CD14-positive monocyte (primary cell): ENCODE measurements at regions not wholly inside any gene's neighbourhood (a gene's known extent, or its start where the extent isn't known, plus 50 kb on each side); places are given as distances from the start of the nearest gene placed in this dataset.

Experiments used
- DNase-seq, 3 donors: peaks; one replicate each; pipeline ENCODE4 v3.0.0-alpha.2; 2011 to 2022
- H2AFZ ChIP-seq: 2 replicates; pipeline ENCODE4 v1.6.0; 2012; ENCODE audit warnings: mild to moderate bottlenecking, low read depth, low read length, inconsistent platforms; ENCODE audit not compliant: insufficient read depth, poor library complexity, severe bottlenecking
- H3K27ac ChIP-seq, 2 donors: 1 replicate in 1 of 2; 2 replicates in 1 of 2; pipeline ENCODE4 v1.5.1; 2012 to 2013; ENCODE audit warnings: low read length in 2 of 2, control low read depth in 1 of 2, inconsistent platforms in 1 of 2, low read depth in 1 of 2, mild to moderate bottlenecking in 1 of 2
- H3K27me3 ChIP-seq, 2 donors: one replicate each; pipeline versions ENCODE4 v1.6.0 to v1.6.1; 2011 to 2013; ENCODE audit warnings: low read length in 2 of 2; ENCODE audit not compliant: control insufficient read depth in 2 of 2, insufficient read depth in 2 of 2
- H3K36me3 ChIP-seq, 2 donors: replicated peaks in 1 of 2; 1 replicate in 1 of 2; 2 replicates in 1 of 2; pipeline versions ENCODE4 v1.5.1 to v1.6.1; 2012 to 2013; ENCODE audit warnings: low read length in 2 of 2, control low read depth in 1 of 2, inconsistent platforms in 1 of 2, mild to moderate bottlenecking in 1 of 2; ENCODE audit not compliant: insufficient read depth in 2 of 2, control insufficient read depth in 1 of 2
- H3K4me1 ChIP-seq, 2 donors: 1 replicate in 1 of 2; 2 replicates in 1 of 2; pipeline versions ENCODE4 v1.5.1 to v1.6.1; 2012 to 2013; ENCODE audit warnings: low read length in 2 of 2, control low read depth in 1 of 2, inconsistent platforms in 1 of 2, mild to moderate bottlenecking in 1 of 2, moderate library complexity in 1 of 2; ENCODE audit not compliant: insufficient read depth in 2 of 2, control insufficient read depth in 1 of 2
- H3K4me2 ChIP-seq: replicated peaks from 2 replicates; pipeline ENCODE3; 2012; ENCODE audit warnings: low read length, moderate library complexity, mild to moderate bottlenecking; ENCODE audit not compliant: poor library complexity, severe bottlenecking; ENCODE audit errors: extremely low read depth
- H3K4me3 ChIP-seq, 3 experiments: fragments of 200-600 bp in 1 of 3; sonication (generic) in 1 of 3; replicated peaks in 1 of 3; 1 replicate in 2 of 3; 2 replicates in 1 of 3; pipeline ENCODE4 v1.5.1; 2011 to 2013; ENCODE audit warnings: low read length in 3 of 3, mild to moderate bottlenecking in 3 of 3, control low read depth in 2 of 3, low read depth in 2 of 3, inconsistent platforms in 1 of 3, moderate library complexity in 1 of 3
- H3K79me2 ChIP-seq: 2 replicates; pipeline ENCODE4 v1.6.0; 2012; ENCODE audit warnings: mild to moderate bottlenecking, control low read depth, inconsistent platforms, low read length, moderate library complexity; ENCODE audit not compliant: insufficient read depth
- H3K9ac ChIP-seq: 2 replicates; pipeline ENCODE4 v1.6.0; 2017; ENCODE audit warnings: low read length, mild to moderate bottlenecking; ENCODE audit not compliant: insufficient read depth, poor library complexity, severe bottlenecking
- H3K9me3 ChIP-seq, 2 donors: replicated peaks in 1 of 2; 1 replicate in 1 of 2; 2 replicates in 1 of 2; pipeline versions ENCODE4 v1.5.1 to v1.6.1; 2012 to 2013; ENCODE audit warnings: low read length in 2 of 2, control low read depth in 1 of 2; ENCODE audit not compliant: control insufficient read depth in 1 of 2, insufficient read depth in 1 of 2
- H4K20me1 ChIP-seq: 2 replicates; pipeline ENCODE4 v1.6.0; 2012; ENCODE audit warnings: mild to moderate bottlenecking, low read length, control low read depth, moderate library complexity; ENCODE audit not compliant: insufficient read depth
- H3K27ac Mint-ChIP-seq, 7 donors: one replicate each; pipeline ENCODE4 v1.8.0; 2020; ENCODE audit warnings: mild to moderate bottlenecking in 7 of 7, mixed read lengths in 7 of 7, moderate library complexity in 6 of 7, inconsistent platforms in 2 of 7
- H3K27me3 Mint-ChIP-seq, 3 donors: one replicate each; pipeline ENCODE4 v1.8.0; 2021 to 2022; ENCODE audit warnings: low read depth in 3 of 3, mild to moderate bottlenecking in 3 of 3, mixed read lengths in 3 of 3, moderate library complexity in 3 of 3, inconsistent platforms in 1 of 3
- H3K36me3 Mint-ChIP-seq, 2 donors: one replicate each; pipeline ENCODE4 v1.8.0; 2020; ENCODE audit warnings: mixed read lengths in 2 of 2, inconsistent platforms in 1 of 2, mild to moderate bottlenecking in 1 of 2
- H3K4me1 Mint-ChIP-seq: one replicate; pipeline ENCODE4 v1.8.0; 2020; ENCODE audit warnings: mild to moderate bottlenecking, mixed read lengths
- H3K4me3 Mint-ChIP-seq, 2 donors: one replicate each; pipeline ENCODE4 v1.8.0; 2020; ENCODE audit warnings: mild to moderate bottlenecking in 2 of 2, mixed read lengths in 2 of 2, moderate library complexity in 1 of 2
- H3K9me3 Mint-ChIP-seq, 7 donors: one replicate each; pipeline ENCODE4 v1.8.0; 2020 to 2022; ENCODE audit warnings: mixed read lengths in 7 of 7, mild to moderate bottlenecking in 6 of 7, moderate library complexity in 6 of 7, inconsistent platforms in 2 of 7
- WGBS: methylation state at CpG from one replicate; pipeline ENCODE4 v1.1.5; 2013; ENCODE audit warnings: missing lambda C conversion rate; ENCODE audit not compliant: insufficient coverage; 5-methylcytosine and 5-hydroxymethylcytosine counted together
- intact Hi-C, 2 donors: fragments of 100-400 bp; cut with micrococcal nuclease; formaldehyde crosslinking; loops; one replicate each; pipeline versions ENCODE4 v1.15.0 to v1.15.1; 2023
- TF ChIP-seq, protein P1 (sequence below): fragments of 200-600 bp; IDR thresholded peaks from one replicate; pipeline ENCODE4 v1.8.0; 2022; ENCODE audit warnings: antibody characterized with exemption, mild to moderate bottlenecking

- H3K79me2 ChIP-seq, result no peaks in the 10 kb centered on the region
- no peaks in the 10 kb centered on the region for H3K27me3 ChIP-seq
- H3K4me1 ChIP-seq, result no peaks in the 10 kb centered on the region
- 78% methylated on average over 9 of the region's 13 CpGs for WGBS
- Mint-ChIP-seq H3K4me1 (no peaks in the 10 kb centered on the region), H3K4me3 (no peak overlapping the region), H3K27me3 (peaks cover 3 to 9% (median 7%) of the 10 kb centered on the region in 3 donors), H3K27ac (peak overlapping the region in 1 of 7 donors; percentile 66), H3K36me3 (no peaks in the 10 kb centered on the region), H3K9me3 (peaks cover 0 to 1% (median 0%) of the 10 kb centered on the region in 7 donors)
- H2AFZ ChIP-seq, result no peak overlapping the region
- no peak overlapping the region for H3K4me3 ChIP-seq
- H3K36me3 ChIP-seq, result no peaks in the 10 kb centered on the region
- no peaks in the 10 kb centered on the region for H4K20me1 ChIP-seq
- intact Hi-C loops, result no loop called here
- H3K9me3 ChIP-seq, result no peaks in the 10 kb centered on the region
- H3K27ac ChIP-seq, result no peak overlapping the region
- TF ChIP-seq, protein P1, sequence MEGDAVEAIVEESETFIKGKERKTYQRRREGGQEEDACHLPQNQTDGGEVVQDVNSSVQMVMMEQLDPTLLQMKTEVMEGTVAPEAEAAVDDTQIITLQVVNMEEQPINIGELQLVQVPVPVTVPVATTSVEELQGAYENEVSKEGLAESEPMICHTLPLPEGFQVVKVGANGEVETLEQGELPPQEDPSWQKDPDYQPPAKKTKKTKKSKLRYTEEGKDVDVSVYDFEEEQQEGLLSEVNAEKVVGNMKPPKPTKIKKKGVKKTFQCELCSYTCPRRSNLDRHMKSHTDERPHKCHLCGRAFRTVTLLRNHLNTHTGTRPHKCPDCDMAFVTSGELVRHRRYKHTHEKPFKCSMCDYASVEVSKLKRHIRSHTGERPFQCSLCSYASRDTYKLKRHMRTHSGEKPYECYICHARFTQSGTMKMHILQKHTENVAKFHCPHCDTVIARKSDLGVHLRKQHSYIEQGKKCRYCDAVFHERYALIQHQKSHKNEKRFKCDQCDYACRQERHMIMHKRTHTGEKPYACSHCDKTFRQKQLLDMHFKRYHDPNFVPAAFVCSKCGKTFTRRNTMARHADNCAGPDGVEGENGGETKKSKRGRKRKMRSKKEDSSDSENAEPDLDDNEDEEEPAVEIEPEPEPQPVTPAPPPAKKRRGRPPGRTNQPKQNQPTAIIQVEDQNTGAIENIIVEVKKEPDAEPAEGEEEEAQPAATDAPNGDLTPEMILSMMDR, result no peak
- H3K9ac ChIP-seq, result no peak overlapping the region
- no peak for DNase-seq
- H3K4me2 ChIP-seq, result no peak overlapping the region
Observed at GRCh38 chr1:30321246-30321910, 402.0 kb downstream of the MATN1 start.

- Histone ChIP-seq H2AFZ (no peak overlapping the region), H3K79me2 (no peaks in the 10 kb centered on the region), H3K4me3 (no peak overlapping the region), H3K27ac (no peak overlapping the region), H3K4me1 (no peaks in the 10 kb centered on the region), H3K27me3 (no peaks in the 10 kb centered on the region), H3K9me3 (no peaks in the 10 kb centered on the region), H3K9ac (no peak overlapping the region), H4K20me1 (no peaks in the 10 kb centered on the region), H3K4me2 (no peak overlapping the region), H3K36me3 (no peaks in the 10 kb centered on the region)
- intact Hi-C loops, result no loop called here
- peaks cover 6 to 10% (median 9%) of the 10 kb centered on the region in 3 donors for H3K27me3 Mint-ChIP-seq
- H3K4me1 Mint-ChIP-seq, result no peaks in the 10 kb centered on the region
- no peaks in the 10 kb centered on the region for H3K36me3 Mint-ChIP-seq
- 74% methylated on average over 2 of the region's 2 CpGs for WGBS
- TF ChIP-seq, protein P1, result no peak
- no peak overlapping the region for H3K27ac Mint-ChIP-seq
- no peak overlapping the region for H3K4me3 Mint-ChIP-seq
- no peak for DNase-seq
- H3K9me3 Mint-ChIP-seq, result peaks cover 0 to 1% (median 0%) of the 10 kb centered on the region in 7 donors
Observed at GRCh38 chr1:30320581-30320890, 402.8 kb downstream of the MATN1 start.
